ENCODE measurements at regions not wholly inside any gene's neighbourhood (a gene's known extent, or its start where the extent isn't known, plus 50 kb on each side); places are given as distances from the start of the nearest gene placed in this dataset.

GRCh38 chr11:122033193-122033592 lies 82.8 kb downstream of the BLID start (continued):
- TF ChIP-seq FOXP4 (CRISPR knock-in tag; IDR thresholded peaks at IDR 0.05) = no peak
- no peak for TF ChIP-seq PRPF4 (IDR thresholded peaks at IDR 0.05; ENCODE audit: low read depth, low read length, poor library complexity, severe bottlenecking)
- no peak for TF ChIP-seq GMEB1 (CRISPR knock-in tag; IDR thresholded peaks at IDR 0.05; ENCODE audit: borderline replicate concordance)
- TF ChIP-seq GTF2F1 (IDR thresholded peaks at IDR 0.05; ENCODE audit: low read length) = no peak
- no peak for TF ChIP-seq NFYC (CRISPR knock-in tag; IDR thresholded peaks at IDR 0.05)
- no peak for TF ChIP-seq ZNF513 (CRISPR knock-in tag; conservative IDR thresholded peaks at IDR 0.05)

GRCh38 chr11:122032317-122032716 lies 83.7 kb downstream of the BLID start:
- Histone ChIP-seq H3K4me1 (ENCODE audit: insufficient read depth, low read length) (no peaks in the 10 kb centered on the region), H3K36me3 (replicated peaks in 1 of 2; ENCODE audit: control insufficient read depth in 1 of 2, insufficient read depth in 2 of 2, low read length in 2 of 2) (no peaks in the 10 kb centered on the region), H3K27ac (ENCODE audit: extremely low read length, insufficient read depth, low read length) (no peak overlapping the region), H3K79me2 (ENCODE audit: insufficient read depth, low read length) (no peaks in the 10 kb centered on the region), H2AFZ (ENCODE audit: low read length) (no peak overlapping the region), H3K9ac (ENCODE audit: insufficient read depth, low read depth, low read length) (no peak overlapping the region), H3K4me3 (replicated peaks in 1 of 3; ENCODE audit: insufficient read depth in 1 of 3, low read depth in 2 of 3, low read length in 3 of 3) (no peak overlapping the region), H3K4me2 (ENCODE audit: low read depth, low read length) (no peak overlapping the region), H3K27me3 (ENCODE audit: control insufficient read depth in 1 of 2, insufficient read depth in 2 of 2, low read length in 2 of 2) (no peaks in the 10 kb centered on the region), H3K9me3 (ENCODE audit: low read length) (no peaks in the 10 kb centered on the region), H4K20me1 (ENCODE audit: insufficient read depth, low read length) (no peaks in the 10 kb centered on the region)
- intact Hi-C loops (cut with micrococcal nuclease; ENCODE audit: unreplicated experiment) = no loop called here
- DNase-seq (ENCODE audit: low spot score) (no peak), FAIRE-seq (no peak), ATAC-seq (no peak)
- BruUV-seq (replicated peaks) = no TSS peak
- ChIA-PET POLR2A (no interaction called here), CTCF (ENCODE audit: low intra/inter-chr PET ratio, low total read pairs) (no interaction called here)
- TF ChIP-seq SALL2 (CRISPR knock-in tag; IDR thresholded peaks at IDR 0.05) (no peak), MYC (CRISPR knock-in tag; IDR thresholded peaks at IDR 0.05; ENCODE audit: borderline replicate concordance) (no peak), IRX3 (CRISPR knock-in tag; IDR thresholded peaks at IDR 0.05; ENCODE audit: borderline replicate concordance, low read depth) (no peak), ZNF513 (CRISPR knock-in tag; conservative IDR thresholded peaks at IDR 0.05) (no peak)
- in situ Hi-C loops (cut with HindIII; ENCODE audit: extremely low pct_ligation_motif_present, low pct_unique_long_range_greater_than_20kb) = no loop called here
- WGBS (ENCODE audit: low lambda C conversion rate) = 26% methylated on average over 3 of the region's 3 CpGs

Measured in HepG2 (cell line).